ENCODE measurements at regions not wholly inside any gene's neighbourhood (a gene's known extent, or its start where the extent isn't known, plus 50 kb on each side); places are given as distances from the start of the nearest gene placed in this dataset.
"Not testable (repeated sequence)": the region's sequence is repeated elsewhere in the genome, so short reads cannot be mapped to it uniquely, and the experiment has no call there.

GRCh38 chr12:131380220-131380964, 330.5 kb upstream of the SFSWAP start:
- DNase-seq = no peak

- DNase-seq = no peak
Observed at GRCh38 chr12:131380965-131381705, 329.8 kb upstream of the SFSWAP start.

- no peak for DNase-seq
Observed at GRCh38 chr12:131381716-131382430, 329.0 kb upstream of the SFSWAP start.

GRCh38 chr12:131383291-131383690, 327.6 kb upstream of the SFSWAP start:
- no peak for DNase-seq

GRCh38 chr12:131383741-131384543, 326.9 kb upstream of the SFSWAP start:
- DNase-seq = no peak

GRCh38 chr12:131384544-131384855, 326.4 kb upstream of the SFSWAP start:
- no peak for DNase-seq

- no peak for DNase-seq
Observed at GRCh38 chr12:131385313-131386166, 325.4 kb upstream of the SFSWAP start.

GRCh38 chr12:131386167-131386521, 324.7 kb upstream of the SFSWAP start:
- no peak for DNase-seq

GRCh38 chr12:131386781-131387180, 324.1 kb upstream of the SFSWAP start:
- no peak for DNase-seq

- no peak for DNase-seq
Observed at GRCh38 chr12:131387281-131388163, 323.4 kb upstream of the SFSWAP start.

- DNase-seq = not testable (repeated sequence)
Observed at GRCh38 chr12:131388164-131389053, 322.5 kb upstream of the SFSWAP start.

- DNase-seq = no peak
Observed at GRCh38 chr12:131389054-131390013, 321.6 kb upstream of the SFSWAP start.

- peak; percentile 7 for DNase-seq
Observed at GRCh38 chr12:131390412-131391334, 320.2 kb upstream of the SFSWAP start.

- DNase-seq = no peak
Observed at GRCh38 chr12:131391399-131391798, 319.5 kb upstream of the SFSWAP start.

GRCh38 chr12:131394752-131395151, 316.1 kb upstream of the SFSWAP start:
- not testable (repeated sequence) for DNase-seq

- DNase-seq = not testable (repeated sequence)
Observed at GRCh38 chr12:131395209-131395684, 315.6 kb upstream of the SFSWAP start.

- DNase-seq = no peak
Observed at GRCh38 chr12:131395971-131396573, 314.8 kb upstream of the SFSWAP start.

All from fibroblast of skin of back (primary cell).